ENCODE measurements at regions not wholly inside any gene's neighbourhood (a gene's known extent, or its start where the extent isn't known, plus 50 kb on each side); places are given as distances from the start of the nearest gene placed in this dataset.

- no peak for DNase-seq (ENCODE audit: low spot score)
These were observed 154.7 kb upstream of the ZNF536 start for GRCh38 chr19:30217461-30217860.

GRCh38 chr19:30219702-30220101, 152.5 kb upstream of the ZNF536 start:
- DNase-seq (ENCODE audit: low spot score), result no peak

- DNase-seq (ENCODE audit: low spot score), result no peak
These were observed 151.0 kb upstream of the ZNF536 start for GRCh38 chr19:30221176-30221575.

GRCh38 chr19:30222428-30222873, 149.7 kb upstream of the ZNF536 start:
- no peak for DNase-seq (ENCODE audit: low spot score)

GRCh38 chr19:30222992-30223865, 149.0 kb upstream of the ZNF536 start:
- DNase-seq (ENCODE audit: low spot score), result no peak

GRCh38 chr19:30223866-30224688, 148.1 kb upstream of the ZNF536 start:
- no peak for DNase-seq (ENCODE audit: low spot score)

GRCh38 chr19:30224689-30225606, 147.2 kb upstream of the ZNF536 start:
- no peak for DNase-seq (ENCODE audit: low spot score)

GRCh38 chr19:30225676-30226463, 146.3 kb upstream of the ZNF536 start:
- DNase-seq (ENCODE audit: low spot score), result no peak

GRCh38 chr19:30226464-30227011, 145.6 kb upstream of the ZNF536 start:
- DNase-seq (ENCODE audit: low spot score), result no peak

GRCh38 chr19:30227012-30227621, 145.1 kb upstream of the ZNF536 start:
- DNase-seq (ENCODE audit: low spot score), result no peak

GRCh38 chr19:30227661-30228112, 144.5 kb upstream of the ZNF536 start:
- DNase-seq (ENCODE audit: low spot score), result peak; percentile 50

- no peak for DNase-seq (ENCODE audit: low spot score)
These were observed 143.9 kb upstream of the ZNF536 start for GRCh38 chr19:30228113-30228834.

- DNase-seq (ENCODE audit: low spot score), result no peak
These were observed 143.2 kb upstream of the ZNF536 start for GRCh38 chr19:30228835-30229524.

GRCh38 chr19:30229525-30230174, 142.5 kb upstream of the ZNF536 start:
- no peak for DNase-seq (ENCODE audit: low spot score)

GRCh38 chr19:30231408-30232318, 140.5 kb upstream of the ZNF536 start:
- DNase-seq (ENCODE audit: low spot score), result no peak

GRCh38 chr19:30233375-30233774, 138.8 kb upstream of the ZNF536 start:
- no peak for DNase-seq (ENCODE audit: low spot score)

- no peak for DNase-seq (ENCODE audit: low spot score)
These were observed 136.2 kb upstream of the ZNF536 start for GRCh38 chr19:30235946-30236345.
